SK-N-SH (cell line): ENCODE measurements at regions not wholly inside any gene's neighbourhood (a gene's known extent, or its start where the extent isn't known, plus 50 kb on each side); places are given as distances from the start of the nearest gene placed in this dataset.

Experiments
- CTCF ChIA-PET: fragments of 300-600, 350-600 bp; formaldehyde crosslinking; extraction: SDS; loops from one replicate; lab custom pipeline; 2021; lab: Yijun Ruan, JAX
- POLR2A ChIA-PET: fragments of 350-600 bp; sonication (Branson Sonifier 250); formaldehyde crosslinking; extraction: SDS; loops from one replicate; lab custom pipeline; 2020; ENCODE audit warnings: antibody characterized with exemption, inconsistent platforms; lab: Yijun Ruan, JAX
- DNase-seq: peaks from one replicate; pipeline ENCODE4 v3.0.0; 2012
- H2AFZ ChIP-seq: fragments of 200-600 bp; sonication (generic); 2 replicates; pipeline ENCODE4 v1.8.1; 2016; ENCODE audit warnings: antibody characterized with exemption, mild to moderate bottlenecking, low read depth
- H3F3A ChIP-seq: fragments of 200-600 bp; sonication (generic); replicated peaks from 2 replicates; pipeline ENCODE3; 2016; ENCODE audit warnings: antibody characterized with exemption, mild to moderate bottlenecking; ENCODE audit not compliant: insufficient read depth
- H3K27ac ChIP-seq, 2 experiments: fragments of 200-500 bp in 1 of 2; fragments of 200-600 bp in 1 of 2; sonication (Bioruptor generic) in 1 of 2; sonication (generic), shearing (Covaris generic) in 1 of 2; 2 replicates each; pipeline versions ENCODE4 v1.5.1 to v1.6.1; 2014 to 2016; ENCODE audit warnings: low read depth in 2 of 2, inconsistent platforms in 1 of 2, low read length in 1 of 2, mild to moderate bottlenecking in 1 of 2, mixed read lengths in 1 of 2
- H3K27me3 ChIP-seq: fragments of 200-600 bp; sonication (generic), shearing (Covaris generic); 2 replicates; pipeline ENCODE4 v1.6.1; 2016; ENCODE audit warnings: mixed run types; ENCODE audit not compliant: insufficient read depth
- H3K36me3 ChIP-seq, 2 experiments: fragments of 200-500 bp in 1 of 2; fragments of 200-600 bp in 1 of 2; sonication (Bioruptor generic) in 1 of 2; sonication (generic) in 1 of 2; replicated peaks in 1 of 2; 2 replicates each; pipeline versions ENCODE3 to v1.5.1; 2014 to 2016; ENCODE audit warnings: low read length in 1 of 2, mild to moderate bottlenecking in 1 of 2; ENCODE audit not compliant: insufficient read depth in 2 of 2, control insufficient read depth in 1 of 2
- H3K4me1 ChIP-seq, 2 experiments: fragments of 200-500 bp in 1 of 2; fragments of 200-600 bp in 1 of 2; sonication (Bioruptor generic) in 1 of 2; sonication (generic), shearing (Covaris generic) in 1 of 2; 2 replicates each; pipeline versions ENCODE4 v1.5.1 to v1.6.1; 2014 to 2016; ENCODE audit warnings: low read depth in 1 of 2, low read length in 1 of 2, mixed run types in 1 of 2; ENCODE audit not compliant: insufficient read depth in 2 of 2, control insufficient read depth in 1 of 2
- H3K4me2 ChIP-seq: fragments of 200-600 bp; sonication (generic), shearing (Covaris generic); 2 replicates; pipeline ENCODE4 v1.6.1; 2017; ENCODE audit warnings: mixed run types
- H3K4me3 ChIP-seq, 2 experiments: fragments of 200-500 bp in 1 of 2; fragments of 200-600 bp in 1 of 2; sonication (Bioruptor generic) in 1 of 2; sonication (generic), shearing (Covaris generic) in 1 of 2; 2 replicates each; pipeline versions ENCODE4 v1.5.1 to v1.8.1; 2014 to 2016; ENCODE audit warnings: low read depth in 2 of 2, inconsistent platforms in 1 of 2, low read length in 1 of 2, mild to moderate bottlenecking in 1 of 2, mixed read lengths in 1 of 2, moderate library complexity in 1 of 2
- H3K79me2 ChIP-seq: fragments of 200-600 bp; sonication (generic); 2 replicates; pipeline ENCODE4 v1.8.1; 2017; ENCODE audit warnings: mild to moderate bottlenecking; ENCODE audit not compliant: insufficient read depth
- H3K9ac ChIP-seq: fragments of 200-600 bp; sonication (generic); 2 replicates; pipeline ENCODE4 v1.6.1; 2017; ENCODE audit warnings: mixed run types
- H3K9me2 ChIP-seq: fragments of 200-600 bp; sonication (generic); 2 replicates; pipeline ENCODE4 v1.6.1; 2017; ENCODE audit warnings: mixed run types
- H3K9me3 ChIP-seq: fragments of 200-600 bp; sonication (generic); 2 replicates; pipeline ENCODE4 v1.6.1; 2017; ENCODE audit warnings: mixed run types, mild to moderate bottlenecking, moderate library complexity
- H4K20me1 ChIP-seq: fragments of 200-600 bp; sonication (generic); 2 replicates; pipeline ENCODE4 v1.6.1; 2017; ENCODE audit warnings: mild to moderate bottlenecking, mixed run types; ENCODE audit not compliant: insufficient read depth
- CTCF ChIP-seq: fragments of 200-600 bp; sonication (generic); IDR thresholded peaks from 2 replicates; pipeline ENCODE4 v1.6.1; 2017; ENCODE audit warnings: antibody characterized with exemption, mild to moderate bottlenecking, moderate library complexity
- EP300 ChIP-seq, 2 experiments: IDR thresholded peaks; 2 replicates each; pipeline versions ENCODE4 v1.4.0 to v1.6.1; 2012; ENCODE audit warnings: borderline replicate concordance in 1 of 2, low read depth in 1 of 2, low read length in 1 of 2
- FOXJ3 ChIP-seq: sonication (generic); formaldehyde crosslinking; IDR thresholded peaks from 2 replicates; pipeline ENCODE4 v1.5.1; 2020; ENCODE audit warnings: mild to moderate bottlenecking, missing genetic modification reagents
- IRF3 ChIP-seq: fragments of 150-350 bp; IDR thresholded peaks from 2 replicates; pipeline ENCODE4 v1.6.1; 2016; ENCODE audit warnings: mild to moderate bottlenecking, low read depth, low read length
- MEF2A ChIP-seq: IDR thresholded peaks from 2 replicates; pipeline ENCODE4 v1.4.0; 2012; ENCODE audit warnings: low read depth, borderline replicate concordance
- NFIC ChIP-seq: IDR thresholded peaks from 2 replicates; pipeline ENCODE4 v1.4.0; 2012; ENCODE audit warnings: borderline replicate concordance
- PBX3 ChIP-seq: IDR thresholded peaks from 2 replicates; pipeline ENCODE4; 2012
- RAD21 ChIP-seq: IDR thresholded peaks from 2 replicates; pipeline ENCODE4 v1.6.1; 2012; ENCODE audit warnings: mild to moderate bottlenecking, low read length
- RCOR1 ChIP-seq: fragments of 150-350 bp; IDR thresholded peaks from 2 replicates; pipeline ENCODE4 v1.6.1; 2017; ENCODE audit warnings: antibody characterized with exemption, low read length
- RFX5 ChIP-seq: IDR thresholded peaks from 2 replicates; pipeline ENCODE4 v1.6.1; 2012; ENCODE audit warnings: mild to moderate bottlenecking, improper control_type of control experiment, low read length
- SIN3A ChIP-seq: IDR thresholded peaks from 2 replicates; pipeline ENCODE4 v1.6.1; 2012; ENCODE audit warnings: low read depth, mild to moderate bottlenecking, low read length, moderate library complexity, borderline replicate concordance
- TAF1 ChIP-seq: IDR thresholded peaks from 2 replicates; pipeline ENCODE4 v1.6.1; 2012; ENCODE audit warnings: low read depth, mild to moderate bottlenecking, low read length, moderate library complexity, borderline replicate concordance
- TCF12 ChIP-seq: IDR thresholded peaks from 2 replicates; pipeline ENCODE4 v1.4.0; 2012
- YY1 ChIP-seq: IDR thresholded peaks from 2 replicates; pipeline ENCODE4 v1.4.0; 2012; ENCODE audit warnings: low read depth, mild to moderate bottlenecking
- WGBS: methylation state at CpG from one replicate; pipeline ENCODE4 v1.1.6; 2017; ENCODE audit warnings: low lambda C conversion rate; 5-methylcytosine and 5-hydroxymethylcytosine counted together

GRCh38 chr1:103220631-103221041, 112.3 kb upstream of the COL11A1 start:
- POLR2A ChIA-PET, result no interaction called here
- peak overlapping the region; percentile 34 to 65; a peak in 3 of 4 replicates for H3K27ac ChIP-seq
- H2AFZ ChIP-seq, result peak overlapping the region; percentile 30; the same call in 1 of the 2 replicates
- no peaks in the 10 kb centered on the region for H4K20me1 ChIP-seq
- WGBS, result 38% methylated on average over 1 of the region's 1 CpG
- no peaks in the 10 kb centered on the region for H3F3A ChIP-seq
- H3K36me3 ChIP-seq, result no peaks in the 10 kb centered on the region
- peaks cover 0 to 15% of the 10 kb centered on the region in 2 experiments; a peak in 2 of 4 replicates for H3K4me1 ChIP-seq
- no peaks in the 10 kb centered on the region for H3K79me2 ChIP-seq
- no peaks in the 10 kb centered on the region for H3K27me3 ChIP-seq
- DNase-seq, result no peak
- CTCF ChIA-PET, result interaction anchor here (0.6 to 1.5 kb wide), 2 partner anchors 10 to 25 kb away, joined by 3 to 4 read pairs; no protein-coding TSS in a partner anchor
- H3K9ac ChIP-seq, result no peak overlapping the region
- H3K9me2 ChIP-seq, result no peaks in the 10 kb centered on the region; the same call in 1 of the 2 replicates
- no peaks in the 10 kb centered on the region for H3K9me3 ChIP-seq
- no peak overlapping the region for H3K4me3 ChIP-seq
- TF ChIP-seq PBX3 (peak; percentile 29; the same call in 1 of the 2 replicates), TCF12 (peak; percentile 30; the same call in 1 of the 2 replicates), EP300 (IDR thresholded peaks at IDR 0.05; ENCODE audit: borderline replicate concordance in 1 of 2, low read depth in 1 of 2, low read length in 1 of 2) (no peak), FOXJ3 (CRISPR knock-in tag) (no peak)
- H3K4me2 ChIP-seq, result no peak overlapping the region

GRCh38 chr1:103218821-103219220, 110.5 kb upstream of the COL11A1 start:
- Histone ChIP-seq H4K20me1 (no peaks in the 10 kb centered on the region), H3K9me3 (no peaks in the 10 kb centered on the region), H3K27me3 (no peaks in the 10 kb centered on the region)
- 28% methylated on average over 1 of the region's 1 CpG for WGBS
- no peak for DNase-seq
- TF ChIP-seq RFX5 (no peak), NFIC (no peak), CTCF (no peak), TCF12 (peak; percentile 25; the same call in 1 of the 2 replicates), EP300 (IDR thresholded peaks at IDR 0.05; ENCODE audit: borderline replicate concordance in 1 of 2, low read depth in 1 of 2, low read length in 1 of 2) (0 out of 4 replicates have a peak, but pooled peaks of 1 of the 2 experiments have one; percentile 14), MEF2A (no peak), YY1 (no peak), RAD21 (no peak), IRF3 (no peak), TAF1 (no peak), SIN3A (no peak), PBX3 (no peak), RCOR1 (no peak)
- TF ChIP-seq, all 33 proteins: peak for 2
- no peaks in the 10 kb centered on the region; the same call in 1 of the 2 replicates for H3K9me2 ChIP-seq
- no peaks in the 10 kb centered on the region for H3F3A ChIP-seq
- no peak overlapping the region for H3K4me2 ChIP-seq
- peak overlapping the region; percentile 30; the same call in 1 of the 2 replicates for H2AFZ ChIP-seq
- no peak overlapping the region for H3K4me3 ChIP-seq
- H3K79me2 ChIP-seq, result no peaks in the 10 kb centered on the region
- H3K27ac ChIP-seq, result peak overlapping the region in 1 of 2 experiments; percentile 73; a peak in 1 of 4 replicates
- CTCF ChIA-PET, result no interaction called here
- H3K4me1 ChIP-seq, result peaks cover 0 to 15% of the 10 kb centered on the region in 2 experiments; a peak in 2 of 4 replicates
- H3K36me3 ChIP-seq, result no peaks in the 10 kb centered on the region
- POLR2A ChIA-PET, result no interaction called here
- no peak overlapping the region for H3K9ac ChIP-seq
